ENCODE measurements at regions not wholly inside any gene's neighbourhood (a gene's known extent, or its start where the extent isn't known, plus 50 kb on each side); places are given as distances from the start of the nearest gene placed in this dataset.

DNA sequence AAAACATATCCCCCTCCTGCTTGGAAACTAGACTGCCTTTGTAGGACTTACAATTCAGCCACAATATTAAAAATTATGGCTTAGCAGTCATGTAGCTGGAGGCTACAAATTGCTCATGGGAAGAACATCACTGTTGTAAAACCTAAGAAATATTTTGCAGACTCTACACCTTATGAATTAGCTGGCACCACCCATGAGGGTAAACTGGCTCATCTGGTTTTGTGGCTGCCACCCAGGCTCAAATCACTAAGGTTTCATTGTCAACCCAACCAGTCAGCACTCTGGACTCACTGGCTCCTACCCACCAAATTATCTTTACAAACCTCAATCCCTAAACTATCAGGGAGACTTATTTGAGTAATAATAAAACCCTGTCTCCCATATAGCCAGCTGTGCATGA is 100.7 kb upstream of the OLFM3 start:
- TF ChIP-seq, protein P1, sequence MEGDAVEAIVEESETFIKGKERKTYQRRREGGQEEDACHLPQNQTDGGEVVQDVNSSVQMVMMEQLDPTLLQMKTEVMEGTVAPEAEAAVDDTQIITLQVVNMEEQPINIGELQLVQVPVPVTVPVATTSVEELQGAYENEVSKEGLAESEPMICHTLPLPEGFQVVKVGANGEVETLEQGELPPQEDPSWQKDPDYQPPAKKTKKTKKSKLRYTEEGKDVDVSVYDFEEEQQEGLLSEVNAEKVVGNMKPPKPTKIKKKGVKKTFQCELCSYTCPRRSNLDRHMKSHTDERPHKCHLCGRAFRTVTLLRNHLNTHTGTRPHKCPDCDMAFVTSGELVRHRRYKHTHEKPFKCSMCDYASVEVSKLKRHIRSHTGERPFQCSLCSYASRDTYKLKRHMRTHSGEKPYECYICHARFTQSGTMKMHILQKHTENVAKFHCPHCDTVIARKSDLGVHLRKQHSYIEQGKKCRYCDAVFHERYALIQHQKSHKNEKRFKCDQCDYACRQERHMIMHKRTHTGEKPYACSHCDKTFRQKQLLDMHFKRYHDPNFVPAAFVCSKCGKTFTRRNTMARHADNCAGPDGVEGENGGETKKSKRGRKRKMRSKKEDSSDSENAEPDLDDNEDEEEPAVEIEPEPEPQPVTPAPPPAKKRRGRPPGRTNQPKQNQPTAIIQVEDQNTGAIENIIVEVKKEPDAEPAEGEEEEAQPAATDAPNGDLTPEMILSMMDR (conservative IDR thresholded peaks at IDR 0.05; ENCODE audit: low read depth, low read length), result no peak
- no peak for TF ChIP-seq POLR2A (IDR thresholded peaks at IDR 0.05; ENCODE audit: low read depth, low read length)
- no peak for TF ChIP-seq RAD21 (IDR thresholded peaks at IDR 0.05; ENCODE audit: low read length)
- no peak for TF ChIP-seq CEBPB (IDR thresholded peaks at IDR 0.05; ENCODE audit: low read depth, low read length)
- no peak for TF ChIP-seq RCOR1 (IDR thresholded peaks at IDR 0.05; ENCODE audit: insufficient replicate concordance, low read length)
